ENCODE measurements at regions not wholly inside any gene's neighbourhood (a gene's known extent, or its start where the extent isn't known, plus 50 kb on each side); places are given as distances from the start of the nearest gene placed in this dataset.

DNA sequence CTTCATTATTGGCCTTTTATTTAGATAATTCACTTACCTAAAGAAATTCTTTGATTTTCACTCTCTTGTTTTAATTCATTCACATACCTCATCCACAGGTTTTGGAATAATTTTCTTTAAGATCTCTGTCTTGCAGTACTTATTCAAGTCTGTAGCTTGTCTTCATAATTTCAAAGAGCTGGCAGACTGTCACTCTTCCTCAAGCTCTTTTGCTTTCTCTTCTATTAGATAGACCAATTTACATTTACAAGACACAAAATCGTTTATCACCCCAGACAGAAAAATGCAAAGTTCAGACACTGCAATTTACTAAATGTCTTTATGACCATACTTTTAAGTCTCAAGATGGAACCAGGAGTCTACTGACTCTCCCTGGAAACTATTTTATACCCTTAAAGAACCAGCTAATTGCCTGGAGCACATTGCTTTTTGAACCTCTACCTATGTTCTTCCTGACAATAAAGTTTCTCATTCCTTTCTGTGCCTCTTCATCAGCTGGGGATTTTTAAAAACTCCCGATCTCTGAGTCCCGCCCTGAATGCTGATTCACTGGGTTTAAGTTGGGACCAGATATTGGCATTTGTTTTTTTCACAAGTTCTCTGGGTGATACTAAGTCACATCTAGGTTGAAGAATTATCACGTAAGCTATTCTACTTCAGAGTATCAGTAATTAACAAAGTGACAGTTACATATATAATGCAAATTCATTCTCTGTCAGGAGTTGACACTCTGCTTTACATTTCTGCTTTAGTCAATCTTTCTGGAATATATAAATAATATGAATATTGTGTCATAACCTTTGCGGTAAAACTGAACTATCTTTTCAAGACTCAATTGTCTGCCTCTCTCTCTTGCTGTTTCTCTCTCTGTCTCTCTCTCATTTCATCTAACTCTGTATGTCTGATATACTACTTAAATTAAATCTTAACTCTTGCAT, 196.4 kb downstream of the PCDH7 start:
- Histone ChIP-seq H4K20me1 (ENCODE audit: insufficient read depth, poor library complexity, severe bottlenecking) (no peaks in the 10 kb centered on the region), H3K79me2 (no peaks in the 10 kb centered on the region), H3K27me3 (no peaks in the 10 kb centered on the region), H3K9me3 (ENCODE audit: low read depth) (no peaks in the 10 kb centered on the region), H3K9me2 (replicated peaks; ENCODE audit: insufficient read depth) (no peaks in the 10 kb centered on the region), H3K4me3 (no peak overlapping the region), H3K4me1 (ENCODE audit: insufficient read depth) (peaks cover 10% of the 10 kb centered on the region), H3K27ac (peak overlapping the region; percentile 12), H2AFZ (no peak overlapping the region), H3K4me2 (no peak overlapping the region), H3K36me3 (replicated peaks; ENCODE audit: insufficient read depth, low read depth) (no peaks in the 10 kb centered on the region)
- TF ChIP-seq EZH2 (IDR thresholded peaks at IDR 0.05; ENCODE audit: borderline replicate concordance) (no peak), EZH2phosphoT487 (IDR thresholded peaks at IDR 0.05; ENCODE audit: low read depth, severe bottlenecking, unreplicated experiment) (no peak)
- no peak for DNase-seq (ENCODE audit: low spot score)
- 64% methylated on average over 5 of the region's 5 CpGs for WGBS (ENCODE audit: low lambda C conversion rate, missing lambda C conversion rate)

DNA sequence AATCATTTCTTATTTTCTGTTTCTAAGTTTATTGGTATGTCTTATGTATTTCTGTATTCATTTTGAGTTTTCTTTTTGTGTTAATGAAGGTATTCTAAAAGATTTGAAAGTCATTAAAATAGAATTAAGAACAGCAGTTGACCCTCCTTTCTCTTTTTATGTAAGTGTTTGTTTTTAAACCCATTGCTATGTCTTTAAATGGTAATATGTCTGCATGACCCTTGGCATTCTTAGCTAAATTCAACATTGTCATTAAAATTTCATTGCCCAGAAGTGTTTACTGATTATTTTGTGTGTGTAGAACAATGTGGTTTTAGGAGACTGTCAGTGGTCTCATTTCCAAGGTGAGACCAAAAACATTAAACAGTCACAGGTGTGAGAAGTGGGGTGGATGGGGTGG, 197.8 kb downstream of the PCDH7 start:
- Histone ChIP-seq H3K36me3 (replicated peaks; ENCODE audit: insufficient read depth, low read depth) (no peaks in the 10 kb centered on the region), H3K27me3 (no peaks in the 10 kb centered on the region), H3K4me3 (no peak overlapping the region)

GRCh38 chr4:30919458-30919857, 199.3 kb downstream of the PCDH7 start:
- H3K27me3 ChIP-seq, result no peaks in the 10 kb centered on the region
- WGBS (ENCODE audit: low lambda C conversion rate, missing lambda C conversion rate), result 97% methylated on average over 1 of the region's 1 CpG
- no peak overlapping the region for H3K27ac ChIP-seq
- H2AFZ ChIP-seq, result no peak overlapping the region
- TF ChIP-seq EZH2 (IDR thresholded peaks at IDR 0.05; ENCODE audit: borderline replicate concordance), result no peak
- TF ChIP-seq EZH2phosphoT487 (IDR thresholded peaks at IDR 0.05; ENCODE audit: low read depth, severe bottlenecking, unreplicated experiment), result no peak
- TF ChIP-seq, protein P1, sequence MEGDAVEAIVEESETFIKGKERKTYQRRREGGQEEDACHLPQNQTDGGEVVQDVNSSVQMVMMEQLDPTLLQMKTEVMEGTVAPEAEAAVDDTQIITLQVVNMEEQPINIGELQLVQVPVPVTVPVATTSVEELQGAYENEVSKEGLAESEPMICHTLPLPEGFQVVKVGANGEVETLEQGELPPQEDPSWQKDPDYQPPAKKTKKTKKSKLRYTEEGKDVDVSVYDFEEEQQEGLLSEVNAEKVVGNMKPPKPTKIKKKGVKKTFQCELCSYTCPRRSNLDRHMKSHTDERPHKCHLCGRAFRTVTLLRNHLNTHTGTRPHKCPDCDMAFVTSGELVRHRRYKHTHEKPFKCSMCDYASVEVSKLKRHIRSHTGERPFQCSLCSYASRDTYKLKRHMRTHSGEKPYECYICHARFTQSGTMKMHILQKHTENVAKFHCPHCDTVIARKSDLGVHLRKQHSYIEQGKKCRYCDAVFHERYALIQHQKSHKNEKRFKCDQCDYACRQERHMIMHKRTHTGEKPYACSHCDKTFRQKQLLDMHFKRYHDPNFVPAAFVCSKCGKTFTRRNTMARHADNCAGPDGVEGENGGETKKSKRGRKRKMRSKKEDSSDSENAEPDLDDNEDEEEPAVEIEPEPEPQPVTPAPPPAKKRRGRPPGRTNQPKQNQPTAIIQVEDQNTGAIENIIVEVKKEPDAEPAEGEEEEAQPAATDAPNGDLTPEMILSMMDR (IDR thresholded peaks at IDR 0.05; ENCODE audit: poor library complexity), result no peak
- H3K79me2 ChIP-seq, result no peaks in the 10 kb centered on the region
- no peaks in the 10 kb centered on the region for H3K9me2 ChIP-seq (replicated peaks; ENCODE audit: insufficient read depth)
- no peaks in the 10 kb centered on the region for H3K36me3 ChIP-seq (replicated peaks; ENCODE audit: insufficient read depth, low read depth)
- no peak for DNase-seq (ENCODE audit: low spot score)
- H3K9me3 ChIP-seq (ENCODE audit: low read depth), result no peaks in the 10 kb centered on the region
- H3K4me1 ChIP-seq (ENCODE audit: insufficient read depth), result no peaks in the 10 kb centered on the region
- H3K4me2 ChIP-seq, result no peak overlapping the region
- H4K20me1 ChIP-seq (ENCODE audit: insufficient read depth, poor library complexity, severe bottlenecking), result no peaks in the 10 kb centered on the region
- no peak overlapping the region for H3K4me3 ChIP-seq

More for the DNA sequence above, 197.8 kb downstream of the PCDH7 start:
- no peaks in the 10 kb centered on the region for H3K9me2 ChIP-seq (replicated peaks; ENCODE audit: insufficient read depth)
- no peaks in the 10 kb centered on the region for H3K4me1 ChIP-seq (ENCODE audit: insufficient read depth)
- no peak overlapping the region for H2AFZ ChIP-seq
- no peak overlapping the region for H3K4me2 ChIP-seq
- DNase-seq (ENCODE audit: low spot score), result no peak
- no peak for TF ChIP-seq EZH2 (IDR thresholded peaks at IDR 0.05; ENCODE audit: borderline replicate concordance)
- no peak for TF ChIP-seq EZH2phosphoT487 (IDR thresholded peaks at IDR 0.05; ENCODE audit: low read depth, severe bottlenecking, unreplicated experiment)
- TF ChIP-seq, protein P1 (IDR thresholded peaks at IDR 0.05; ENCODE audit: poor library complexity), result no peak
- H3K27ac ChIP-seq, result no peak overlapping the region
- no peaks in the 10 kb centered on the region for H3K9me3 ChIP-seq (ENCODE audit: low read depth)
- H4K20me1 ChIP-seq (ENCODE audit: insufficient read depth, poor library complexity, severe bottlenecking), result no peaks in the 10 kb centered on the region
- no peaks in the 10 kb centered on the region for H3K79me2 ChIP-seq

DNA sequence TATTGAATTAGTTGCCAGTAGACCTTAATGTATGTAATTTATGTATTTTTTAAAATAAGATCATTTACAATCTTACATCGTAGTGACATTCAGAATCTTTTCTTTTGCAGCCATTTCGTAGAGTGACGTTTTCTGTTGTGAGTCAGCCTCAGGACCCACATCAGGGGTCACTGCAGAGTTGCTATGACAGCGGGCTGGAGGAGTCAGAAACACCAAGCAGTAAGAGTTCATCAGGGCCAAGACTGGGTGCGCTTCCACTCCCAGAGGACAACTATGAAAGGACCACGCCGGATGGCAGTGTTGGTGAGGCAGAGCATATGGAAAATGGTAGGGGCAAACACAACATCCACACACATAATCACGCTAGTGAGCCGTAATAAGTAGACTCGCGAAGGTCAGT, 199.9 kb downstream of the PCDH7 start:
- Histone ChIP-seq H3K36me3 (replicated peaks; ENCODE audit: insufficient read depth, low read depth) (no peaks in the 10 kb centered on the region), H2AFZ (no peak overlapping the region), H3K9me2 (replicated peaks; ENCODE audit: insufficient read depth) (no peaks in the 10 kb centered on the region), H4K20me1 (ENCODE audit: insufficient read depth, poor library complexity, severe bottlenecking) (no peaks in the 10 kb centered on the region), H3K79me2 (no peaks in the 10 kb centered on the region), H3K27ac (no peak overlapping the region), H3K27me3 (no peaks in the 10 kb centered on the region), H3K4me1 (ENCODE audit: insufficient read depth) (no peaks in the 10 kb centered on the region), H3K4me3 (no peak overlapping the region), H3K9me3 (ENCODE audit: low read depth) (no peaks in the 10 kb centered on the region), H3K4me2 (no peak overlapping the region)
- TF ChIP-seq, protein P1 (IDR thresholded peaks at IDR 0.05; ENCODE audit: poor library complexity), result no peak
- TF ChIP-seq EZH2phosphoT487 (IDR thresholded peaks at IDR 0.05; ENCODE audit: low read depth, severe bottlenecking, unreplicated experiment) (no peak), EZH2 (IDR thresholded peaks at IDR 0.05; ENCODE audit: borderline replicate concordance) (no peak)
- WGBS (ENCODE audit: low lambda C conversion rate, missing lambda C conversion rate), result 93% methylated on average over 11 of the region's 11 CpGs
- no peak for DNase-seq (ENCODE audit: low spot score)
